Type B pancreatic cell (in vitro differentiated cells): ENCODE measurements at regions not wholly inside any gene's neighbourhood (a gene's known extent, or its start where the extent isn't known, plus 50 kb on each side); places are given as distances from the start of the nearest gene placed in this dataset.

ENCODE experiments used
- DNase-seq: peaks from one replicate; pipeline ENCODE4 v3.0.0; 2021; ENCODE audit warnings: mixed read lengths; ENCODE audit not compliant: unreplicated experiment; ENCODE audit errors: extremely low spot score
- H3K27ac Mint-ChIP-seq: 2 replicates; pipeline ENCODE4 v1.8.0; 2021; ENCODE audit warnings: mild to moderate bottlenecking, mixed read lengths
- H3K27me3 Mint-ChIP-seq: 2 replicates; pipeline ENCODE4 v1.8.0; 2021; ENCODE audit warnings: mixed read lengths
- H3K36me3 Mint-ChIP-seq: 2 replicates; pipeline ENCODE4 v1.8.0; 2021; ENCODE audit warnings: mixed read lengths
- H3K4me1 Mint-ChIP-seq: one replicate; pipeline ENCODE4 v1.8.0; 2021; ENCODE audit warnings: mixed read lengths; ENCODE audit not compliant: unreplicated experiment
- H3K4me3 Mint-ChIP-seq: 2 replicates; pipeline ENCODE4 v1.8.0; 2021; ENCODE audit warnings: mild to moderate bottlenecking, mixed read lengths
- H3K9me3 Mint-ChIP-seq: 2 replicates; pipeline ENCODE4 v1.8.0; 2021; ENCODE audit warnings: mixed read lengths
- TF ChIP-seq, protein P1 (sequence below): fragments of 200-600 bp; sonication (generic); conservative IDR thresholded peaks from 2 replicates; pipeline ENCODE4 v1.5.0; 2021; ENCODE audit warnings: antibody characterized with exemption, mild to moderate bottlenecking

DNA sequence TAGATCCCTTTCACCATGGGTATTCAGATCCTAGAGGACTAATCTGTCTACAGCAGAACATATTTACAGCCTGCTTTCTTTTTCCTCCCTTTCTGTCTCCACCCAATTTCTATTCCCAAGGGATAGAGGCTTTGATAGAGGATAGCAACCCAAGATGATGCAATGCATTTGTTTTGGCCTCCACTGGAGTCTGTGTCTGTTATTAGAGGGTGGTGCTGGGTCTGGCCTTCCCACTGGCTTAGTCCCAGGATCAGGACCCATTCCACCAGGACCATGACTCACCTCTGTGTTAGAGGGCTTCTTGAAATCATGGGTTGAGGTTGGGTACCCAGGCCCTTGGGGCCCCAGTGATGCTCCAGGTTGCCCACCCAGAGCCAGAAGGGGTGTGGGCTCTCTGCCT lies 239.7 kb upstream of the TNP1 start:
- TF ChIP-seq, protein P1, sequence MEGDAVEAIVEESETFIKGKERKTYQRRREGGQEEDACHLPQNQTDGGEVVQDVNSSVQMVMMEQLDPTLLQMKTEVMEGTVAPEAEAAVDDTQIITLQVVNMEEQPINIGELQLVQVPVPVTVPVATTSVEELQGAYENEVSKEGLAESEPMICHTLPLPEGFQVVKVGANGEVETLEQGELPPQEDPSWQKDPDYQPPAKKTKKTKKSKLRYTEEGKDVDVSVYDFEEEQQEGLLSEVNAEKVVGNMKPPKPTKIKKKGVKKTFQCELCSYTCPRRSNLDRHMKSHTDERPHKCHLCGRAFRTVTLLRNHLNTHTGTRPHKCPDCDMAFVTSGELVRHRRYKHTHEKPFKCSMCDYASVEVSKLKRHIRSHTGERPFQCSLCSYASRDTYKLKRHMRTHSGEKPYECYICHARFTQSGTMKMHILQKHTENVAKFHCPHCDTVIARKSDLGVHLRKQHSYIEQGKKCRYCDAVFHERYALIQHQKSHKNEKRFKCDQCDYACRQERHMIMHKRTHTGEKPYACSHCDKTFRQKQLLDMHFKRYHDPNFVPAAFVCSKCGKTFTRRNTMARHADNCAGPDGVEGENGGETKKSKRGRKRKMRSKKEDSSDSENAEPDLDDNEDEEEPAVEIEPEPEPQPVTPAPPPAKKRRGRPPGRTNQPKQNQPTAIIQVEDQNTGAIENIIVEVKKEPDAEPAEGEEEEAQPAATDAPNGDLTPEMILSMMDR: no peak
- no peak overlapping the region for H3K4me3 Mint-ChIP-seq
- no peaks in the 10 kb centered on the region for H3K36me3 Mint-ChIP-seq
- no peak overlapping the region for H3K27ac Mint-ChIP-seq
- H3K9me3 Mint-ChIP-seq: no peaks in the 10 kb centered on the region
- no peak for DNase-seq
- peaks cover 8% of the 10 kb centered on the region for H3K27me3 Mint-ChIP-seq
- H3K4me1 Mint-ChIP-seq: no peaks in the 10 kb centered on the region

DNA sequence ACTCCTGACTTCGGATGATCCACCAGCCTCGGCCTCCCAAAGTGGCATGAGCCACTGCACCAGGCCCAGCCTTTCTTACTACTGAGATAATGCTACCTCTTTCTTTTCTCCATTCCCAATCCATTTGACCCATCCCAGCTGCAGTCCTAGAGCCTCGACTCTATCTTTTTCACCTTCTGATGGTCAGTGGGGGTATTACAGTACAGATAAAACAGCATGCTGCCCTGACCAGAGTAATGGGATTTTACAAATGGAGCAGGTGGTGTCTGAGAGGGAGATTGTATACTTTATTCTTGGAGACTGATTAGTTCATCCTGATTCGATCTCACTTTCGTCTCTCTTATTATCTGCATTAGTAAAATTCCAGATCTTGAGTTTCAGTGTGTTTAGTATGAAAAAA lies 238.6 kb upstream of the TNP1 start:
- DNase-seq: no peak
- no peak overlapping the region for H3K27ac Mint-ChIP-seq
- no peaks in the 10 kb centered on the region for H3K4me1 Mint-ChIP-seq
- TF ChIP-seq, protein P1: no peak
- H3K4me3 Mint-ChIP-seq: no peak overlapping the region
- peaks cover 8% of the 10 kb centered on the region for H3K27me3 Mint-ChIP-seq
- no peaks in the 10 kb centered on the region for H3K36me3 Mint-ChIP-seq
- H3K9me3 Mint-ChIP-seq: no peaks in the 10 kb centered on the region

DNA sequence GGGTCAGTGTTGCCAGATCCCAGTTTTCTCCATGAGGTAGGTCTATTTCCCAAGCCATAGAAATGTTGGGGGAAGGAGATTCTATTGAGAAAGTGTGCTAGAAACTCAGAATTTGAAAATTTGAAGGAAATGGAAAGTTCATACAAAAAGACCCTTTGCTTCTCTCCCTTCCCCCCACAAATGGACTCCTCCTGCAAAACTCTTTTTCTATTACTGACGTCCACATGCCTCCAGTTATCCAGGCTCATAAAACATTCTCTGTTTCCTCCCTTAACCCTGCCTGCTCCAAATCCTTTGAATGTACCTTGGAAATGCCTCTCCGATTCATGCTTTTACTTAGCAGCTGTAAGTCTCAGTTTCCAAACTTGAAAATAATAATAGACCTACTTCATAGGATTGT lies 237.5 kb upstream of the TNP1 start:
- Mint-ChIP-seq H3K4me3 (no peak overlapping the region), H3K27me3 (peaks cover 8% of the 10 kb centered on the region), H3K27ac (no peak overlapping the region), H3K36me3 (no peaks in the 10 kb centered on the region), H3K4me1 (no peaks in the 10 kb centered on the region), H3K9me3 (no peaks in the 10 kb centered on the region)
- TF ChIP-seq, protein P1: no peak
- no peak for DNase-seq

DNA sequence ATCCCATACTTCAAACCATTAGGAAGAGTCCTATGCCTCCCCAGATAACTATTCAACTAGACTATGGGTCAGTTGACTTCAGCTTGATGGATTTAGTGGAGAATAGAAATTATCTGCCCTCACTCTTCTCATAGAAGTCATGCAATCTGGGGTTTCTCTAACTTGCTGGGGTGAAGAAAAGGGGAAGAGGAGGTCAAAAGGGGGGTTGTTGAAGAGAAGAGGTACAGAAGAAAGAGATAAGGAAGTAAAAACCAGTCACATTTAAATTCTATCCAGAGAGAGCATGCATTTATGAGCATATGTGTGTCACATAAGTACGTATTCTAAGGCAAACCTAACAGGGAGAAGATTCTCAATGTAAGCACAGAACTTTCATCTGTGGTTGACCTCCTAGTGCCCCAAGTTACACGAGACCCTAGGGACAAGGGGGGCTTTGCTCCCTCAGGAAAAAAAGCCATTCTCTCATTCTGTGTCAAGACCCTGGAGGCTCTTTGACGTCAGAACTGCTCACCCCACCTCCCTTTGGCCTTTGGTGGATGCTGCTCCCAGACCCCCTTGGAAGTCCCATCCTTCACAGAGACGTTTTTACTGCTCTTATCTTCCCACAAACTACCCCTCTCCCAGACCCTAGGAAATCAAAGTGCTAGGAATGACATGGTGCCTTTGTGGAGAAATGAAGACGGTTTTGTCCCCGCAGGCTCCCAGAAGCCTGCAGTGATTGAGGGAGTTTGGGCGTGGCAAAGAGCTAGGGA lies 236.8 kb upstream of the TNP1 start:
- no peak overlapping the region for H3K4me3 Mint-ChIP-seq
- no peaks in the 10 kb centered on the region for H3K9me3 Mint-ChIP-seq
- peaks cover 4% of the 10 kb centered on the region for H3K27me3 Mint-ChIP-seq
- H3K4me1 Mint-ChIP-seq: no peaks in the 10 kb centered on the region
- H3K36me3 Mint-ChIP-seq: no peaks in the 10 kb centered on the region
- DNase-seq: no peak
- TF ChIP-seq, protein P1: no peak
- no peak overlapping the region for H3K27ac Mint-ChIP-seq

DNA sequence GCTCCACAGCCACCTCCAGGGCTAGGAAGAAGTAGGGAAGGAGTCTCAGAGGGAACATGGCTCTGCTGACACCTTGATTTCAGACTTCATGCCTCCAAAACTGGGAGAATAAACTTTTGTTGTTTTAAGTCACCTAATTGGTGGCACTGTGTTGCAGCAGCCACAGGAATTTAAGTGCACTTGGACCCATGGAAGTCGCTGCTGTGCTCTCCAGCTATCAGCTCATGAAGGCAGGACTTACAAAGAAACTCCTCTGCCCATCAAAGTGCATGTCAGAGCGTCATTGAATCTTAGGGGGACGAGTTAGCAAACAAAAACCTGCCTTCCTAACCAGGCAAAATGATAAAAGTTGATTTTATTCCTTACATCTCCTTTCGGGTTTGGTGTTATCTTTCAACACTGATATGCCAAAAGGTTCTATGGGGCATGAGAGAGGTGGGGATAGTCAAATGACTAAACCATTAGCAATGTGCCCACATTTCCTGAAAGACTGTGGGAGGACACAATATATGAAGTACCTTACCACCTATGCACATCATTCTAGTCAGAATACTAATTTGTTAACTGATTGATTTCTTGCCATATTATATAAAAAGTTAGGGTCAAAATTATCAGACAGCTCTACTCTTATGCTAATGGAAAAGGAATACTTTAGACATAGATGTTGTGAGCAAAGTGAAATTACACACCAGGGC lies 235.8 kb upstream of the TNP1 start:
- DNase-seq: no peak
- Mint-ChIP-seq H3K9me3 (no peaks in the 10 kb centered on the region), H3K27ac (no peak overlapping the region), H3K36me3 (no peaks in the 10 kb centered on the region), H3K4me1 (no peaks in the 10 kb centered on the region), H3K27me3 (peaks cover 9% of the 10 kb centered on the region), H3K4me3 (no peak overlapping the region)
- TF ChIP-seq, protein P1: no peak
